Left lung (tissue), 4 donors: ENCODE measurements at regions not wholly inside any gene's neighbourhood (a gene's known extent, or its start where the extent isn't known, plus 50 kb on each side); places are given as distances from the start of the nearest gene placed in this dataset.

Experiments
- ATAC-seq: fragments of 200-7000 bp; cut with Tn5 transposase; one replicate; pipeline ENCODE4 v1.9.1; 2020; ENCODE audit warnings: moderate library complexity
- DNase-seq, 4 donors: peaks; one replicate each; pipeline ENCODE4 v3.0.0-alpha.2; 2013 to 2020
- H3K27ac ChIP-seq, 2 donors: fragments of 200-600 bp; sonication (generic) in 1 of 2; one replicate each; pipeline versions ENCODE4 v1.5.0 to v1.8.0; 2020 to 2021
- H3K27me3 ChIP-seq, 2 donors: fragments of 200-600 bp; sonication (generic) in 1 of 2; one replicate each; pipeline versions ENCODE4 v1.5.0 to v1.8.0; 2020 to 2021
- H3K36me3 ChIP-seq, 2 donors: fragments of 200-600 bp; sonication (generic) in 1 of 2; one replicate each; pipeline versions ENCODE4 v1.5.0 to v1.8.0; 2020 to 2021
- H3K4me1 ChIP-seq, 2 donors: fragments of 200-600 bp; one replicate each; pipeline ENCODE4 v1.8.0; 2021
- H3K4me3 ChIP-seq, 2 donors: fragments of 200-600 bp; sonication (generic) in 1 of 2; one replicate each; pipeline versions ENCODE4 v1.5.0 to v1.8.0; 2020 to 2021; ENCODE audit warnings: mild to moderate bottlenecking in 1 of 2
- H3K9me3 ChIP-seq, 2 donors: fragments of 200-600 bp; sonication (generic) in 1 of 2; one replicate each; pipeline versions ENCODE4 v1.5.0 to v1.8.0; 2020 to 2021
- CTCF ChIP-seq, 2 donors: fragments of 200-600 bp; sonication (generic) in 1 of 2; IDR thresholded peaks; one replicate each; pipeline versions ENCODE4 v1.5.0 to v1.8.0; 2021; ENCODE audit warnings: antibody characterized with exemption in 2 of 2
- intact Hi-C, 2 donors: fragments of 100-400 bp; cut with DNase I; formaldehyde crosslinking; loops; one replicate each; pipeline versions ENCODE4 v1.11.2 to v1.14.2; 2022
- donor health status: DM: no; HTN: yes; CAD: no.
- donor health status: DM: no; HTN: no; CAD: no.

- Histone ChIP-seq H3K27ac (no peak overlapping the region), H3K4me3 (no peak overlapping the region), H3K4me1 (no peaks in the 10 kb centered on the region), H3K36me3 (no peaks in the 10 kb centered on the region), H3K27me3 (no peaks in the 10 kb centered on the region), H3K9me3 (peaks cover 0 to 3% of the 10 kb centered on the region in 2 donors)
- ATAC-seq: no peak
- DNase-seq: no peak
- intact Hi-C loops: no loop called here
- TF ChIP-seq CTCF (IDR thresholded peaks at IDR 0.05): no peak
Observed at GRCh38 chr2:226520723-226521122, 278.9 kb downstream of the IRS1 start.

GRCh38 chr2:226515344-226516055, 284.1 kb downstream of the IRS1 start:
- TF ChIP-seq CTCF (IDR thresholded peaks at IDR 0.05): no peak
- H3K27ac ChIP-seq: no peak overlapping the region
- ATAC-seq (no peak), DNase-seq (no peak)
- intact Hi-C loops: no loop called here
- H3K4me1 ChIP-seq: no peaks in the 10 kb centered on the region
- no peaks in the 10 kb centered on the region for H3K9me3 ChIP-seq
- H3K27me3 ChIP-seq: no peaks in the 10 kb centered on the region
- no peak overlapping the region for H3K4me3 ChIP-seq
- H3K36me3 ChIP-seq: no peaks in the 10 kb centered on the region

- H3K27me3 ChIP-seq: no peaks in the 10 kb centered on the region
- no peaks in the 10 kb centered on the region for H3K4me1 ChIP-seq
- H3K4me3 ChIP-seq: no peak overlapping the region
- no peak for DNase-seq
- no peak overlapping the region for H3K27ac ChIP-seq
- ATAC-seq: no peak
- no peaks in the 10 kb centered on the region for H3K36me3 ChIP-seq
- intact Hi-C loops: no loop called here
- no peaks in the 10 kb centered on the region for H3K9me3 ChIP-seq
- no peak for TF ChIP-seq CTCF (IDR thresholded peaks at IDR 0.05)
Observed at GRCh38 chr2:226514895-226515294, 284.7 kb downstream of the IRS1 start.

- H3K27ac ChIP-seq: no peak overlapping the region
- no peaks in the 10 kb centered on the region for H3K36me3 ChIP-seq
- no peak overlapping the region for H3K4me3 ChIP-seq
- no peaks in the 10 kb centered on the region for H3K4me1 ChIP-seq
- DNase-seq: no peak
- H3K9me3 ChIP-seq: no peaks in the 10 kb centered on the region
- no peak for ATAC-seq
- no peak for TF ChIP-seq CTCF (IDR thresholded peaks at IDR 0.05)
- no peaks in the 10 kb centered on the region for H3K27me3 ChIP-seq
- intact Hi-C loops: no loop called here
Observed at GRCh38 chr2:226511311-226511710, 288.3 kb downstream of the IRS1 start.

- Histone ChIP-seq H3K27ac (no peak overlapping the region), H3K9me3 (peaks cover 0 to 7% of the 10 kb centered on the region in 2 donors), H3K27me3 (no peaks in the 10 kb centered on the region), H3K36me3 (no peaks in the 10 kb centered on the region), H3K4me1 (no peaks in the 10 kb centered on the region), H3K4me3 (no peak overlapping the region)
- ATAC-seq (no peak), DNase-seq (no peak)
- intact Hi-C loops: no loop called here
- no peak for TF ChIP-seq CTCF (IDR thresholded peaks at IDR 0.05)
Observed at GRCh38 chr2:226508683-226509082, 290.9 kb downstream of the IRS1 start.
